Nucleus accumbens (tissue), 56 donors: ENCODE measurements at regions not wholly inside any gene's neighbourhood (a gene's known extent, or its start where the extent isn't known, plus 50 kb on each side); places are given as distances from the start of the nearest gene placed in this dataset.
"Not testable (repeated sequence)": the region's sequence is repeated elsewhere in the genome, so short reads cannot be mapped to it uniquely, and the experiment has no call there.

Experiments used
- DNase-seq, 56 donors: peaks; one replicate each; lab custom pipeline; 2025; lab: John Stamatoyannopoulos, UW

DNA sequence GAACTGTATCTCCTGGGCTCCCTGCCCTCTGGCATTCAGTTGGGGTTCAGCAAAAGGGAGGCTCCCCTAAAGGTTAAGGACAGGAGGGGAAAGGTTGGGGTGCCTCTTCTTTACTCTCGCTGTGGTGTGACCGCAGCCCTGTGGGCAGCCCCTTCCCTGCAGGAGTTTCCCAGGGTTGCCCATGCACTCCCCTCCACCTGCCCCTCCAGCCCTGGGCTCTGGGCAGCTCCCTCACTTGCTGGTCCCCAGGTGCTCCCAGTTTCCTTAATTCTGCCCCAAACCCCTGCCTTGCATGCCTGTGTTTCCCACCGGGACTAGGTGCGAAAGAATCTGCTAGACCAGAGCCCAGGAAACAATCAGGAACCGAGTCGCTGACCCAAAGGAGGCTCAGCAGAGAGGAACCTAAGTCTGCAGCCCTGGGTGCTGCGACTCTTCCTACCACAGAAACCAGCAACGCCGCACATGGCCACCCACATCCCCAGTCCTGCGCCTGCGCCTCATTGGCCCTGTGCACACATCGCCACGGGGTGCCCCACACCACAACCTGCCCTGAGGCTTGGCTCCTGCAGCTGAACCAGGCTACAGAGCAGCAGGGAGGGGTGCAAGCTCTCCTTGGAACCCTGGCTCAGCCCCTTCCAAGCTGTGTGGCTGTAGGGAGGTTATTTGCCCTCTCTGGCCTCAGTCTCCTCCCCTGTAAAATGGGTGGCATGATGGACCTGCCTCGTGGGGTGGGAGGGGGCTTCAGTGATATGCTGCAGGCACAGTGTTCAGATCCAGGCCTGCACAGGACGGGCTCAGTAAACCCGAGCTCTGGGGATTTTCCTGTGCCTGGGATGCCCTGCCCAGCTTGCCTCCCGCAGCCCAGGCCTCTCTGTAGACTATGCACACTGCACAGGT is 487.6 kb downstream of the PREX1 start:
- no peak for DNase-seq

DNA sequence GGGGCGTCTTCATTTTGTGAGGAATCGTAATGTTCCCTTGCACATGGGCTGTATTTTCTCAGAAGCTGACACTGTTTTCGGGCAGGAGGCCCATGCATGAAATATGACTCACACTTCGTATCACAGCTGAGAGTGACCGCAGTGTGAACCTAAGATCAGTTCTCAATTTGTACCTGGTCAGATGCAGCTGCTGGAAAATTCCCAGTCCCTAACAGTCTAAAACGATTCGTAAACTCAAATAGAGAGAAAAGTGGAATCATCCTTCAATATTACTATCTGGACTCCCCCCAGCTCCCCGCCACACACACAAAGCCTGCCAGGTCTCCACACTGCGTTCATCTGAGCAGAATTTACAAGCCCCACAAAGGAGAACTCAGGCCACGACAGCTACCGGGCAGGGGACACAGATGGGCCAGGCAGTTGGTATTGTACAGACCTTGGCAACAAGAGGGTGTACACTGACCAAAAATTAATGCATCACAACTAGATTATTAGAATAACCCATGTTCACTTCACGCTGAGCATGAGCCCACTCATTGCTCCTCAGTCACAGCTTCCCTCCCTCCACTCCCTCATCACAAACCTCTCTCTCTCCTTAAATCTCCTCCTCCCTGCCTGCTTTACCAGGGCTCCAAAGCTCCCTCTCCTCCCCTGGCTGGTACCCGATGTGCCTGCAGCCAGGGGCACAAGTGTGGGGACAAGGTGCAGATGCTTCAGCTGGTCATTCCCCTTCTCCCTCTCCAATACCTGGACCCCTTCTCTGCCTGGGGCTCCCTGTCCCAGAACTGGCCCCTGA is 488.4 kb downstream of the PREX1 start:
- peak in 1 of 56 donors; percentile 11 for DNase-seq

DNA sequence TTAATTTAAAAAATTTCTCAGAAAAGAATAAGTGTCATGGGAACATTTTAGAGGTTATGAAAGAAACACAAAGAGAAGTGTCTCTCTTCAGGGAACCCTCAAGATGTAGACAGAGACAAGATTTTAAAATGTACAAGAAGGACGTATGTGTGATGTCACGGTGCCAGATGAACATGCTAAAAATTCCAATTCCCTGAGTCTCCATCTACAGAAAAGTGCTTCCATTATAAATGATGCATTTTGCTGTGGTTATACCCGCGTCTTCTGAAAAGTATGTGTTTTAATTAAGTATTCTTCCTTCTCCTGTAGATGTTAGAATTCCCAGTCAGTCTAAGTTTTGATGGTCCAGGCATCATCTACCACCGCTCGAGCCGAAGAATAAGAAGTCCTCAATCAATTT is 489.1 kb downstream of the PREX1 start:
- no peak for DNase-seq

DNA sequence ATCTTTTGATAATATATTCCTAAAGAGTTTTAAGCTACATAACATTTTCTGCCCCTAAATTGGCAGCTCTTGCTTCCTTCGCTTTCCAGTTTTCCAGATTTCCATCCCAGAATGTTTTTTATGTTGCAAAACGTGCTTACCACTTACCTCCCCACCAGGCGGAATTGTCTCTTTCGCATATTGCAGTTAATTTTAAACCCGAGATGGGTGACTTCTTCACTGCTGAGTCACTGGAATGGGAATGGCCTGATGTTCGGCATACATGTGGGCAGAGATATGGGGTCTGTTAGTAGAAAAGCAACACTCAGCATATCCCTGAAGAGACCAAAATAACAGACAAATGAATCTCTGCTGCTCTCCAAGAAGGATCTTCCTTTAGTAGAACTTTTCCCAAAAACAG is 491.2 kb downstream of the PREX1 start:
- DNase-seq: no peak

DNA sequence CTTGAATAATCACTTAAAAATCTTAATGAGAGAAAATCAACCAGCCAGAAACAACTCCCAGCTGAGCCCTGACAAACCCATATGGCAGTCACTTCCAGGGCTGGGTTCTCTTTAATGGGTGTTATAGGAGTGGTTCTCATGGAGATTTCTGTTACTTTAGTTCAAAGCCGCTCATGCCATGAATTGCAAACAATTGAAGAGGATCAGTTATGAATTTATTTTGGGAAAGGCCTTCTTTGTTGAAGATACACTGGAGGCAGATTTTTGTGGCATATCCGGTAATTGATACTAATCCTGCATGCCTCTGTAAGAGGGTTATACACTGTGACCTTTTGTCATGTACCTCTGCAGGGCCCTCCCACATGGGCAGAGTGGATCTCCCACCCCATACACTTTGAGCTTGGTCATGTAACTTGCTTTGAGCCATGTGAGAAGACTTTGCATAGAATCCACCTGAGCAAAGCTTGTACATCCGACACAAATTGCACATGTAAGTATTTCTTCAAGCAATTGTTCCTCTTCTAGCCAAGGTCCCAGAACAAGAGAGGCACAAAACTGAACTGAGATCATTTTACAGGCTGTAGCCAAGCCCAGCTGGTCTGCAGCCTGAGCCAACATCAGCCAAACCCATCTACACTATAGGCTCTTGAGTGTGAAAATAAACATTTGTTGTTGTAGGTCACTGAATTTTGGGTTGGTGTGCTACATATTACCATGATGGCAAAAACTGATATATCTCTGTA is 492.3 kb downstream of the PREX1 start:
- peak in 13 of 56 donors; percentile 4 to 36 (median 9) for DNase-seq

DNA sequence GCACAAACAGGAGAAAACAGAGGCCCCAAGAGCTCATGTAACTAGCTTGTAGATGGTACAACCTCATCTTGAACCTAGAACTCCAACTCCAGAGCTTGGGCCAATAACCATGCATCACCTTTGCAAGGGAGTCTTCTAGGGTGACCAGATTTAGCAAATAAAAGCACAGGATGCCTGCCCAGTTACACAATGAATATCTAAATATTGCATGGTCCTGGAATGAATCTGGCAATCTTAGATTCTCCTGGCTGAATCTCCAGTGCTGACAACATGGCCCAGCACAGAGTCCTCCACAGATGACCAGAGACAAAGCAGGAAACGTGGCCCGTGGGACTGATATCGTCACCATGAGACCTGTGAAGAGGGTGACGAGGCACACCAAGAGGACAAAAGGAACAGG is 494.1 kb downstream of the PREX1 start:
- no peak for DNase-seq

DNA sequence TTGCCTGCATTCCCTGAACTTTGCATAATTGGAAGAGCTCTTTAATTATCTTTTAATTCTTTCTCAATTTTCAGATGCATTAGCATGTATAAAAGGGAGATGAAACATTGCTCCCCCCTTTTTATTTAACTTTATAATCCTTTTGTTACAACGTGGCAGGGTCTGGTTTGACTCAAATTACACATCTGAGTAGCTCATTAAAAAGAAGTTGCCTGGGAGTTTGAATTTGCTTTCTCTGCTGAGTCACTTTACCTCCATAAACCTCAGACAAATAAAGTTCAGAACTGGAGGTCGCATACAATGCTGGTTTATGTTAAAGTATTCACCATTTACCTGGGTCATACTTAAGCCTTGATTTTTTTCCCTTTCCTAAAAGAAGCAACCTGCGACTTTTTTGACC is 495.2 kb downstream of the PREX1 start:
- DNase-seq: no peak

DNA sequence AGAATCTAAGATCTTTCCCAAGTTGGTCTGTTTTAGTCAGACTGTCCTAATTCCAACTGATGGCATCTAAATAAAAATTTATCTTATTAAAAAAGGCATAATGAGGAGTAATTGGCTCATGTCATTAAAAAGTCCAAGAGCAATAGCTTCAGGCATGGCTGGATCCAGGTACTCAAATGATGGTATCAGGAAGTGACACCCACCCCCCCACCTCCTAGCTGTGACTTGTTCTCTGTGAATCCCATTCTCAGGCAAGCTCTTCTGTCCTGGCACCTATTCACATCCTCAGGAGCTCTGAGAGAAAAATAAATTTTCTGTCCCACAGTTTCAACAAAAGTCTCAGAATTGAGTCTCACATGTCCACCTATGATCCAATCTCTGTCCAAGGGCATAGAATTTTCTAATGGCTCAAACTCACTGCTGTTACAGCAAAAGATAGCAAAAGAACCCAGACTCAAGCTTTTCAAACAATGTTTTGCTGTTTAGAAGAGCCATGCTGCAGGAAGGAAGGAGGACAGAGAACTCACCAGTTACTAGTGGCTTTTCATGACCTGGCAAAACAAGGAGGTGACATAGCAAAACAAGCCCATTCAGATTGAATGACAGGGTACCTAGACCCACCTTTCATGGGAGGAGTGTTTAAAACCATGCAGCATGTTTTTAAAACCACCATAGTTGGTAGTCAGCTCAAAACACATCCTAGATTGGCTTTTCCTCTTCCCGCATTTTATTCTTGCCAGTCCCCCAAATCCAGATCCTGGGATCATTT is 496.1 kb downstream of the PREX1 start:
- no peak for DNase-seq

DNA sequence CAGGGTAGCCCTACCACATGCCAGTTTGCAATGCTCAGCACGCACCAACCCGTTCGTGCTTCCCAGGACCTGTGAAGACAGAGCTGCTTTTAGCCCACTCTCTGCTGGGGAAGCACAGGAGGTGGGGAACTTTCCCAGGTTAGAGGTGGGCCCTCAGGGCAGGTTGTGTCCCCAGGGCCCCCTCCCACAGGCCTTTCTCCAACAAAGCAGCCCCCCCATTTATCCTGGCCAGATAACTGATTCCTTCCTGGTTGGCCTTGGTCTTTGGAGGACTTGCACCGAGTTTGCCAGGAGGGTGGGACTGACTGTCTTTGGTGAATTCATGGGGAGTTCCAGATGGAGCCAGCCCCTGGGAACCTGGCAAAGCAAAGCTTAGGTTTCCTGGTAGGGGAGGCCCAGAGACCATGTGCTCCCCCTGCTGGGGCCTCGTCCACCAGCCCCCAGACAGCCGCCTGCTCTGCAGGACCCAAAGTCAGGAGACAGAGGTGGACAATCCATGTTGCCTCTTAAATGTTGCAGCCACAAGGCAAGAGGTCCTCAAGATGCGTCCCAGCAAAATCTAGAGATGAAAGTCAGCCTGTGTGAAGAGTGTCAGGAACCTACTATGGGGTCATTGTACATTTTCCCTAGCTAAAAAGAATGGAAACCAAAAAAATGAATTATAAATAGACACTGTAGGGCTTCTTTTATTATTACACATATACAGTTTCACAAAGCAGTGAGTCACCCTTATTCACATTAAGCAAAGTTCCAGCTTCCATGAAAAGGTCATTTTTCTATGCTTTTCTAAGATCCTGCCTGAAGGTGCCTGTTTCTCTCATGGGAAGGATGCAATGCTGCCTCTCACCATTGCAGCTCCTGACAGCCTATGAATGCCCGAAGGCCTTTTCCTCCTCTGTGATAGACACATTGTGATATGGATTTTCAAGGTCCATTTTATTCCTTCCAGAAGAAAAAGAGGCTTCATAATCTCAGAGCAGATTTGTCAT is 497.8 kb downstream of the PREX1 start:
- DNase-seq: peak in 1 of 56 donors; percentile 10

DNA sequence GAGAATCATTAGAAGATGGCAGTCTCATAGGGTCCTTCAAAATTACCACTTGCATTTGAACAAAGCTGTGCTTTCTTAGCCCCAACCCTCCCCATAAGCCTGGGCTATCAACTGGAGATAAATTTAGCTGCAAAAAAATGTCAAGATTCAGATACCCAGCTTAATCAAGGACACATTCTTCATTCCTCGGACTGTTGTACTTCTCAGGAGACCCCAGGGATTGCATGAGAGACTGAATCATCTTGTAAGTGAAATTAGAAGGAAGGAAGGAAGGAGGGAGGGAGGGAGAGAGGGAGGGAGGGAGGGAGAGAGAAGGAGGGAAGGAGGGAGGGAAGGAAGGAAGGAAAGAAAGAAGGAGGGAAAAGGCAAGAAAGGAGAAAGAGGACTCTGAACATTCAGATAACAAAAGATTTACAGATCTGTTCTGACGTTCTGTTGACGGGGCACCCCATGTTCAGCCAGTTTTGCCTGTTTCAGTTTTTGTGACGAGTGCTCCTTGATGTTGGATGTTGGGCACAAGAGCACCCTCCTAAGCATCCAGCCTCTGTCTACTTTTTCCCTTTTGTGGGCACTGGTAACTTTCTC is 498.7 kb downstream of the PREX1 start:
- DNase-seq: no peak

DNA sequence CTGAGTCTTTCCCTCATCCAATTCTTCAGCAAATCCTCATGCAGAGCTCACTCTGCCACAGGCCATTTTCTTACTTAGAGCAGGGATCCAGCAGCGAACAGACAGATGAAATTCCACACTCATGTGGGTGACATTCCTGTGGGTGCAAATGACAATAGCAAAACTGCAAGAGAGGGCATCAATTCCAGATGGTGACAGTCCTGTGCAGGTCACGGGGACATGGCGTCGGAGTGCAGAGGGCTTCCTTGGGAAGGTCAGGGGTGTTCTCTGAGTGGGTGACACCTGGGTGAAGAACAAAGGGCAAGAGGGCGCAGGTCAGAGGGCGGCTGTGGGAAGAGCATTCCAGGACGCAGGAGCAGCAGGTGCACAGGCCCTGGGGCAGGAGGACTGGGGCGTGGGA is 500.0 kb downstream of the PREX1 start:
- not testable (repeated sequence) for DNase-seq

DNA sequence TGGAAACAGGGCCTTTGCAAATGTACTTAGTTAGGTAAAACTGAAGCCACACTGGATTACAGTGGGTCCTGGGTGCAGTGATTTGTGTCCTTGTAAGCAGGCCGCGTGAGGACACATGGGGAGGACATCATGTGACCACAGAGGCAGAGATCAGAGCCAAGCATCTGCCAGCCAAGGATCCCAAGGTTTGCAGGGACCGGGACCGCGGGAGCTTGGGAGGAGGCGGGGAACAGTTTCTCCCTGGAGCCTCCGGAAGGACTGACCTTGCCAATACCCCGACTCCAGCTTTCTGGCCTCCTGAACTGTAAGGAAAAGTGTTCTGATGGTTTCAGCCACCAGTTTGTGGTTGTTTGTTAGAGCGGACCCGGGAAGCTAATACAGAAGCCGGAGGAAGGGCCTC is 500.9 kb downstream of the PREX1 start:
- peak in 1 of 56 donors; percentile 23 for DNase-seq

DNA sequence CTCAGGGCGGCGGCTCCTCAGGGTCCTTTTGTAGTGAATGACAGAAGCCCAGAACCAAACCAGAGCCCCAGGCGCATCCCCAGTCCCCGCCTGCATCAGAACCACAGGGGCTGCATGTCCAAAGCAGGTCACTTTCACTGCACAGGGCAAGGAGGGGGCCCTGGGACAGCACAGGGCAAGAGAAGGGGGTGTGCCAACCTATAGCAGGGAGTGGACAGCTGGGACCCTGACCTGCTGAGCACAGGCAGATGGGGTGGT is 501.4 kb downstream of the PREX1 start:
- no peak for DNase-seq

DNA sequence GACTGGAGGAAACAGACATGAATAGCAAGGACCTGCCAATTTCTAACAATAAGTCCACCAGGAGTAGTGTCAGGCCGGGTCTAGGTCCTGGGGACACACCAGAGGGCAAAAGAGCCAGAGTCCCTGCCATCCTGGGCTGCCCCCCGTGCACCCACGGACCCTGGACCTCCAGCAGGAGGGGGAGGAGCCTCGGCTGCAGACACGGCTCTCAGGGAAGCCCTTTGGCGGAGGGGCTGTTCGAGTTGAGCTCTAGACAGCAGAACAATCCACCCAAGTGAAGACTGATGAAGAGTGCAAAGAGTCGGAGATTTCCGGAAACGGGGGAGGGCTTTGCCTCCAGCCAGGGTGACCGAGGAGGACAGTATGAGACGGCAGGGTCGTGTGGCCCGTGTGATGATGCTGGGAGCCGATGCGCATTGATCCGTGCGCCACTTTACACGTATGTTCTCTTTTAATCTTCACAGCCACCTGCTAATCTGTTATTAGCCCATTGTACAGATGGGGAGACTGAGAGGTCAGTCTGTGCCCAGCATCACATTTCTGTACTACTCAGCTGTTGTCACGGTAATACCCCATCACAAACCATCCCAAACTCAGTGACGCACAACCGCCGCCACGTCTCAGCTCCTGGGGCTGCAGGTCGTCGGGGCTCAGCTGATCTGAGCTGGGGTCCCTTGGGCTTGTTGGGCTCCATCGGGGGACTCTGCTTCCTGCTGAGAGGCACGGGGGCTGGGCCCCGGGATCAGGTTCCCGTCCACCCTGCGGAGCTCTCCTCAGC is 502.0 kb downstream of the PREX1 start:
- no peak for DNase-seq

DNA sequence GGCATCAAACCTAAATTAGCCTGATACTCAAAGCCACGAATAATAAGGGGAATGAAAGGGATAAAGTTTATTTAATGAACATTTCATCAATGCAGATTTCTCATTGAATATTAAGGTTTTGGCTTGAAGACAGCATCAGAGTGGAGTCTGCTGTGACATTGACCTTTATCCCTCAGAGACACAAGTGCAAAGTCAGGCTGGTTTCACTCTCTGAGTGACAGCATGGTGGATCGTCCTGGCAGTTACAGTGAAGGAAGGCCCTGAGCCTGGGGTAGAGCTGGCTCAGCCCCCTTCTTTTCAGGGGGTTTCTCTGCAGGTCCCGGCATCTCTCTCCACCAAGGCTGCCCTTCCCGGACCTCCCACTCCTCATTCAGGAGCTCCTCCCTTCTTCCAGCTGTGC is 503.1 kb downstream of the PREX1 start:
- DNase-seq: no peak

DNA sequence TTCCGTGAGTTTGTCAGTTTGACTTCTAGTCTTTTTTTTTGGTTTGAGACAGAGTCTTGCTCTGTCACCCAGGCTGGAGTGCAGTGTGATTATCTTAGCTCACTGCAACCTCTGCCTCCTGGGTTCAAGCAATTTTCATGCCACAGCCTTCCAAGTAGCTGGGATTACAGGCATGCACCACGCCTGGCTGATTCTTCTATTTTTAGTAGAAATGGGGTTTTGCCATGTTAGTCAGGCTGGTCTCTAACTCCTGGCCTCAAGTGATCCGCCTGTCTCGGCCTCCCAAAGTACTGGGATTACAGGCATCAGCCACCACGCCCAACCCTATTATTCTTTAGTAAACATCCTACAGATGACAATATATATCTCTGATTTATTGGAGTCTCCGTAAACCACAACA is 506.5 kb downstream of the PREX1 start:
- no peak for DNase-seq

DNA sequence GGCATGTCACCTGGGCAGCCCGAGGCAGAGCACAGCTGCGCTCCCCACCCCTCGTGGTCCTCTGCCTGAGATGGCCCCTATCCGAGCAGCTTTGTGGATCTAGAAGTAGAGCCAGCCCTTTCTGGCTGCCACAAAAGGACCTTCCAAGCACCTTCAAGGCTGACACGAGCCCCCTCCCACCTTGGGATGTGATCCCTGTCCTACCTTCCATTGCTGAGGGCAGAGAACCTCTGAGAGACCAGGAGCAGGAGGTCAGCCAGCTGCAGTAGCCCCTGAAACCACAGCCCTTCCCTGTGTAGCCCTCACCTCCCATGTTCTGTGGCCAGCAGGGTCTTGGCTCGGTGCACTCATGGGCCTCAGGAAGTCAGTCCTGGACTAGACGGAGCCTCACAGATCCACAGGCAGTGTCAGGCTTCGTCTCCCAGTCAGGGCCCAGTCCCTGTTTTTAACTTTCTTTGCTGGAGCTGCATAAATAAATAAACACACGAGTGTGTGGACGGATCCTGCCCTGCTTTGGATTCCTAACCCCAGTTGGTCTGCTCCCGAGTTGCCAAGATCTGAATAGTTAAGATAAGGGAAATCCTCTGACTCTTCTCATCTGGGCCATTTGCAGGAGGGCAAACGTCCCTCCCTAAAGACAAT is 507.7 kb downstream of the PREX1 start:
- DNase-seq: no peak

DNA sequence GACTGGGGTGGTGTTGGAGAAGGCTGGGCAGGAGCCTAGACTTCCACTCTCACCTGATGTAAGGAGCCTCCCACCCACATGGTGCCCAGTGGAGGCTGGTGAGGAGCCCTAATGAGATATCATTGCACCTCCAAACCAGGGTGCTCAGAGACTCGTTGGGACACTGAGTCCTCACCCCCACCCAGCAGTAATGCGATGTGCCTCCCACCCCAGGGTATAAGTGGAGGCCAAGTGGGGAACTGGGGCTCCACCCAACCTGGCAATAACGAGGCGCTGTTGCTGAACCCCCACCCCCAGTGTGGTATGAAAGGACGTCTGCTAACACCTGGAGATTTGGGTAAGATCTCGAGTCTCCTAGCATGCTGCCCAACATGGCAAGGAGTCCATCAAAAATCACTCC is 510.2 kb downstream of the PREX1 start:
- no peak for DNase-seq
